ENCODE measurements at regions not wholly inside any gene's neighbourhood (a gene's known extent, or its start where the extent isn't known, plus 50 kb on each side); places are given as distances from the start of the nearest gene placed in this dataset.

GRCh38 chr12:27185234-27186021 is 58.7 kb upstream of the STK38L start:
- Mint-ChIP-seq H3K27me3 (no peaks in the 10 kb centered on the region), H3K36me3 (ENCODE audit: low read depth) (no peaks in the 10 kb centered on the region), H3K9me3 (no peaks in the 10 kb centered on the region), H3K27ac (peak overlapping the region; percentile 5), H3K4me1 (ENCODE audit: low read depth) (peaks cover 7% of the 10 kb centered on the region), H3K4me3 (no peak overlapping the region)
- no peak overlapping the region for H3K4me3 ChIP-seq (ENCODE audit: low read length)
- no peaks in the 10 kb centered on the region for H3K36me3 ChIP-seq (ENCODE audit: insufficient read depth, low read length)
- no peak overlapping the region for H3K27ac ChIP-seq (ENCODE audit: low read depth in 1 of 2, low read length in 2 of 2)
- H3K9me3 ChIP-seq (ENCODE audit: control insufficient read depth in 1 of 2, insufficient read depth in 1 of 2, low read length in 2 of 2) = no peaks in the 10 kb centered on the region
- peaks cover 3% of the 10 kb centered on the region for H3K4me1 ChIP-seq (ENCODE audit: insufficient read depth, low read length)
- CTCF ChIA-PET = no interaction called here
- no peaks in the 10 kb centered on the region for H3K27me3 ChIP-seq (ENCODE audit: control insufficient read depth in 1 of 2, insufficient read depth in 2 of 2, low read length in 2 of 2)
- peak in 6 of 14 experiments; percentile 4 to 45 (median 27) for DNase-seq
- intact Hi-C loops (cut with DNase I, micrococcal nuclease) = no loop called here
- POLR2A ChIA-PET = interaction anchor here (0.6 kb wide), 1 partner anchor 353 kb away, joined by 3 read pairs; no protein-coding TSS in a partner anchor
- no peak for TF ChIP-seq CTCF (IDR thresholded peaks at IDR 0.05)
- peak; percentile 73 for ATAC-seq (ENCODE audit: poor library complexity)

- peak overlapping the region; percentile 5 for H3K27ac Mint-ChIP-seq
- H3K27me3 Mint-ChIP-seq = no peaks in the 10 kb centered on the region
- ChIA-PET CTCF (no interaction called here), POLR2A (no interaction called here)
- no peak overlapping the region for H3K4me3 Mint-ChIP-seq
- ATAC-seq (ENCODE audit: poor library complexity) (no peak), DNase-seq (no peak)
- no peaks in the 10 kb centered on the region for H3K36me3 Mint-ChIP-seq (ENCODE audit: low read depth)
- no peak overlapping the region for H3K27ac ChIP-seq (ENCODE audit: low read depth in 1 of 2, low read length in 2 of 2)
- no peak overlapping the region for H3K4me3 ChIP-seq (ENCODE audit: low read length)
- H3K4me1 Mint-ChIP-seq (ENCODE audit: low read depth) = peaks cover 7% of the 10 kb centered on the region
- H3K27me3 ChIP-seq (ENCODE audit: control insufficient read depth in 1 of 2, insufficient read depth in 2 of 2, low read length in 2 of 2) = no peaks in the 10 kb centered on the region
- H3K4me1 ChIP-seq (ENCODE audit: insufficient read depth, low read length) = peaks cover 3% of the 10 kb centered on the region
- no peaks in the 10 kb centered on the region for H3K9me3 ChIP-seq (ENCODE audit: control insufficient read depth in 1 of 2, insufficient read depth in 1 of 2, low read length in 2 of 2)
- no peak for TF ChIP-seq CTCF (IDR thresholded peaks at IDR 0.05)
- no peaks in the 10 kb centered on the region for H3K9me3 Mint-ChIP-seq
- intact Hi-C loops (cut with DNase I, micrococcal nuclease) = no loop called here
- H3K36me3 ChIP-seq (ENCODE audit: insufficient read depth, low read length) = no peaks in the 10 kb centered on the region
Measured at GRCh38 chr12:27186022-27186839, 57.9 kb upstream of the STK38L start.

GRCh38 chr12:27187697-27188096 is 56.4 kb upstream of the STK38L start:
- Mint-ChIP-seq H3K27ac (no peak overlapping the region), H3K9me3 (no peaks in the 10 kb centered on the region), H3K4me3 (no peak overlapping the region), H3K27me3 (no peaks in the 10 kb centered on the region), H3K36me3 (ENCODE audit: low read depth) (no peaks in the 10 kb centered on the region), H3K4me1 (ENCODE audit: low read depth) (peaks cover 7% of the 10 kb centered on the region)
- no peak for DNase-seq
- CTCF ChIA-PET = no interaction called here
- Histone ChIP-seq H3K36me3 (ENCODE audit: insufficient read depth, low read length) (no peaks in the 10 kb centered on the region), H3K4me3 (ENCODE audit: low read length) (no peak overlapping the region), H3K27me3 (ENCODE audit: control insufficient read depth in 1 of 2, insufficient read depth in 2 of 2, low read length in 2 of 2) (no peaks in the 10 kb centered on the region), H3K4me1 (ENCODE audit: insufficient read depth, low read length) (peaks cover 3% of the 10 kb centered on the region), H3K27ac (ENCODE audit: low read depth in 1 of 2, low read length in 2 of 2) (no peak overlapping the region), H3K9me3 (ENCODE audit: control insufficient read depth in 1 of 2, insufficient read depth in 1 of 2, low read length in 2 of 2) (no peaks in the 10 kb centered on the region)
- intact Hi-C loops (cut with DNase I, micrococcal nuclease) = no loop called here
- POLR2A ChIA-PET = no interaction called here
- TF ChIP-seq CTCF (IDR thresholded peaks at IDR 0.05) = no peak
- ATAC-seq (ENCODE audit: poor library complexity) = no peak
